GM12892 (cell line): ENCODE measurements at regions not wholly inside any gene's neighbourhood (a gene's known extent, or its start where the extent isn't known, plus 50 kb on each side); places are given as distances from the start of the nearest gene placed in this dataset.

ENCODE experiments used
- POLR2A ChIP-seq: IDR thresholded peaks from 2 replicates; pipeline ENCODE4 v1.6.1; 2011; ENCODE audit warnings: low read depth, low read length, control low read depth
- POLR2AphosphoS5 ChIP-seq: IDR thresholded peaks from 2 replicates; pipeline ENCODE4 v1.6.1; 2011; ENCODE audit warnings: low read depth, low read length, control low read depth

DNA sequence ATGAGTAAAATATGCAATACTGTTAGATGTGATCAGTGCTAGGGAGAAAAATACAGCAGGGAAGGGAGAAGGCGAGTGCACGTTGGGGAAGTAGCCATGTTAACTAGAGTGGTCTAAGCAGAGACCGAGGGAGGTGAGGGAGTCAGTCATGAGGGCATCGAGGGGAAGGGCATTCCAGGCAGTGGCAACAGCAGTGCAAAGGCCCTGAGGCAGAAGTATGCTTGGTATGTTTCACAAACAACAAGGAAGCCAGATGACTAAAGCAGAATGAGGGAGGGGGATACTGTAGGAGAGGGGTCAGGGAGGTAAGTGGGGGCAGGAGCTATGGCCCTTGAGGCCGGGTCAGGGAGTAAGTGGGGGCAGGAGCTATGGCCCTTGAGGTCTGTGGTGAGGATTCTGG is 123.3 kb upstream of the BOD1 start:
- no peak for TF ChIP-seq POLR2A
- no peak for TF ChIP-seq POLR2AphosphoS5
